ENCODE measurements at regions not wholly inside any gene's neighbourhood (a gene's known extent, or its start where the extent isn't known, plus 50 kb on each side); places are given as distances from the start of the nearest gene placed in this dataset.

DNA sequence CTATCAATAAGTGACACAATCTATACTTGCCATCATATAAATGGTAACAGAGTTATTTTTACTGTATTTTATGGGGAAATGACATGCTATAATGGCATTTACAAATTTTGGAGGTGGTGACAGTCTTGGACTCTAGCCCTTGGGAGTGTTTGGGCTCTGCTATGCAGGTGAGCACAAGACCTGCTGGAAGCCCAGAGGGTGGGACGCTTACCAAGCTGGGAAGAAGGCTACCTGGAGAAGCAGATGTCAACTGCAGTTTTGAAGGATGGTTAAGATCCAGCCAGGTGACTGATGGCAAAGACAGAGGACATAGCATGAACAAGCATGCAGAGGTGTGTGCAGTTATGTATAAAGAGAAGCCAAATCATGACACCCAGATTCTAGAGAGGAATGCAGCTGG is 346.9 kb downstream of the MYCN start:
- no peak overlapping the region for H3K27ac ChIP-seq
- no peak for DNase-seq (ENCODE audit: low read depth, low spot score)

DNA sequence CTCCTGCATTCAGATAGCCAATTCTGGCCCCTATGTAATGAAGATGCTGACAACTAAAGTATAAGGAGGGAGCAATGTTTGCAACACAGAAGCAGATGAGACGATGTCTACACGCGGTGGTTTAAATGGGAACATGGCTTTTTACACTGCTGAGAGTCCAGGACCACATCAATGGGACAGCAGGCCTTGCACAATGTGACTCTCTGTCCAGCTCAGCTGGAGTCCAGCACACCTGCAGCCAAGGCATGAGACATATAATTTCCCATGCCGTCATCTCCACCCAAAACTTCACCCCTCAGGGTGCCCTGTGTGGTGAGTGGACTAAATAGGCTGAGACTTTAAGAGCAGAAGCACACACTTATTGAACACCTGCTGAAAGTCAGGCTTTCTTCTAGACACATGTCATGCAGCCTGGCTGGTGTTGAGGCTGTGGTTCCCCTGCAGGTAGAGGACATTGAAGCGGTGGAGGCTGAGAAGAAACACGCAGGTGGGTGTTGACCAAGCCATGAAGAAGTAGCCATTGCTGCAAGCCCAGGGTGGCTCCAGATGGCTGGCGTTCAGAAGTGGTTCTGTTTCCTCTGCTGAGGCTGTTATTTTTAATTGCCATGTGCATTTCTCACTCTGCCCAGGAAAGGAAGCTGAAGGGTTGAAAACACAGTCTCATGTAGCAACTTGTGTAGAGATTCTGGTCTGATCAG is 345.6 kb downstream of the MYCN start:
- H3K27ac ChIP-seq: no peak overlapping the region
- DNase-seq (ENCODE audit: low read depth, low spot score): no peak

DNA sequence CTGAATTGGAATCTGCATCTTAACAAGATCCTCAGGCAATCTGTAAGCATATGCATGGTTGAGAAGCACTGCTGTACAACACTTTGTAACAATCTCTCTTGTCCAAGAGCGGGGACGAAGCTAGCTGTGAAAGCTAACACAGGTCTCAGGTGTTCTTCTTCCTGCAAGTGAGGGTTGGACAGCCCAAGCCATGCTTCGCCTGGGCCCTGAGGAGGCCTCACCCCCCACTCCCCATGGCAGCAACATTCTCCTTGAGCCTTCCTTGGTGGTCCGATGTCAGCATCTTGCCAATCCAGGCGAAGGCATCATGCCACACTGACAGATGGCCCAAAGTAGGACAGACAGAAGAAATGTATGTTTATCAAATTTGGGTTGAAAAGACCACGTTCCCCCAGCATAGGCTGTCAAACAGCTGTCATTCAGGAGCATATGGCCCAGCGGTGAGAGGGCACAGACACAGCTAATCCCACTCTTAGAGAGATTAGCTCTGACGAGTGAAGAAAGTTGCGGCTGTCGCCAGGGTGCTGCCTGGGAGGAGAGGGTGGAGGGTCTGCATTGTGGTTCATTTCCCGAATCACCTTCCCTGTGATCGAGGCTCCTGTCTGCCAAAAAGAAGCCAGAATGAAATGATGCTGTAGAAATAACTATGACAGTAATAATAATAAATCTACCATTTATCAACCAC is 344.7 kb downstream of the MYCN start:
- DNase-seq (ENCODE audit: low read depth, low spot score): no peak
- no peak overlapping the region for H3K27ac ChIP-seq

DNA sequence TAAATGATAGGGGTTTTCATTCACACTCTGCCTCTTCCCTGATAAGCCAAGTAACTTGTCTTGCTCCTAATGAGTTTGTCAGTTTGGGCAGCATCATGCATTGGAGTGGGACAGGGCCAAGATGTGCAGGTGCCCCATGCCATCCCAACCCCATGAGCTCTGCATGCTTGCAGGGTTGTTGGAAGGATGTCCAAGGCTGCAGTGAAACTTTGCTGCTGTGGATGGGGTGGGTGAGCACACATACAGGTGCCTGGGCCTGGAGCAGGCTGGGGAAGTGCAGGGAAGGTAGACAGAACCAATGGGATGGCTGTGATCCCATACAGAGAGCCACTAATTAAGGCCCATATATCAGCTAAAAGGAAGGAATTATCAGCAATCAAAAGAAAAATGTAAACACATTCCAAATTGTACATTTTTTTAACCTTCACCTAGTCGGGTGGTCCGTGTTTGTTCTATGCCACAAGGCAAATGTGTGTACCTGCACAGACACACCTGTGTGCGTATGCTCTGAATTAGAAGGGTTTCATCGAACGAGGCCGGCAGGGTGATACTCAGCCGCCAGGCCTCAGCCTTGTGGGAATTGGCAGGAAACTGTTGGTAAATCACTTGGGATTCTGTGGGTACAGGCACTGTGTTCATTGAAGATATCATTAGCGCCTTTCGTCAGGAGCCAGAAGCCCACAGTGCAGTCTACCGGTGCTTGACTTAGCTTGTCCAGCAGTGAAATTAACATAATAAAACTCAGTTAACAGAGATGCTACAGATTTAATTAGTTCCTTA is 342.9 kb downstream of the MYCN start:
- no peak overlapping the region for H3K27ac ChIP-seq
- no peak for DNase-seq (ENCODE audit: low read depth, low spot score)

DNA sequence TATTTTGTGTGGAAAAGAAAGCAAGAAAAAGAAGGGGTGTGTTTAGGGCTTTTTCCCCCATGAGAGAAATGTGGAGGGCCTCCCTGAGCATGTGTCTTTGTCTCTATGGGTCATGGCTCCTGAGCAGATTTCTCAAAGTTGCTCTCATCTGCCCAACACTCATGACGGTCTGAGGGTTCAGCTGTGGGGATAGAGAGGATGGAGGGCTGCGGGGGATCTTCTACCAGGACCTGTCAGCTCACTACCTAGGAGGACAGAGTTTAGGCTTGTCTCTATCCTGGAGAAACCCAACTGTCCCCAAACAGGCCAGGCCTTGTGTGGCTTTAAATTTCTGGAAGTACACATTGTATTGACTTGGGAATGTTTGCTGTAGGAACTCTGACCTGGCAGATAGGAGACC is 342.2 kb downstream of the MYCN start:
- no peak for DNase-seq (ENCODE audit: low read depth, low spot score)
- H3K27ac ChIP-seq: no peak overlapping the region

DNA sequence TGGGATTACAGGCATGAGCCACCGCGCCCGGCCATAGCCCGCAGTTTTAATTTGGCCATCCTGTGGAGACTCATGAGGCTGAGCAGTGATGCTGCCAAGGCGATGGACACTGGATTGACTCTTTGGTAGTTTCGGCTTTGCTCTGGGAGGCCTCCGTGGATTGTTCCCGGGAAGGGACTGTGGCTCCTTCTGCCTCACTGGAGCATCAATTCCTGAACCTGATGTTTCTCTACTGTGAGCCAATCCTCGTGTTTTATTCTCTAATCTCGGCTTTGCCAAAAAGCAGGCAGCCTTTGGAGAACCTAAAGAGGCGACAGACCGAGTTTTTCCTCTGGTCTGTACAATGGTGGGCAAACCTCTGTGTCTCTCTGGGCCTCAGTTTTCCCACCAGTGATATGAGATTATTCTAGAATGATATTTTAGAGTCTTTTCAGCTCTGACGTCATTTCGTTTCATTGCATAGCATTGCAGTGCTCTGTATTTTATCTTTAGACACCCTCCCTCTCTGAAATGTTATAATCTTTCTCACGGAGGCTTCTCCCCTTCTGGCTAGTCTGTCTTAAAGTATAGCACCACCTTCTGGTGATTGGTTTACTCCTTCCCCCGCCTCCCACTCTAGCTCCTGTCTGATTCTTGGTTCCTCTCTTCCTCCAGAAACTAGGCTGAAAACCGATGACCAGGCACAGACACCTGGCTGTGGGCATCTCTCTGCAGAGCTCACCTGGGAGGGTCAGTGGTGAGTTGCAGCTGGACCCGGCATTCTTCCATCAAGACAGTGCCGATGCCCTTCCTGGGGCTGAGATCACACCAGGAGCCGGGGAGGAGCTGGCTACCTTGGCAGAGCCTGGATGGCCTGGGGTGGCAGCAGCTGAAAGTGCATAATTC is 341.3 kb downstream of the MYCN start:
- no peak for DNase-seq (ENCODE audit: low read depth, low spot score)
- no peak overlapping the region for H3K27ac ChIP-seq

DNA sequence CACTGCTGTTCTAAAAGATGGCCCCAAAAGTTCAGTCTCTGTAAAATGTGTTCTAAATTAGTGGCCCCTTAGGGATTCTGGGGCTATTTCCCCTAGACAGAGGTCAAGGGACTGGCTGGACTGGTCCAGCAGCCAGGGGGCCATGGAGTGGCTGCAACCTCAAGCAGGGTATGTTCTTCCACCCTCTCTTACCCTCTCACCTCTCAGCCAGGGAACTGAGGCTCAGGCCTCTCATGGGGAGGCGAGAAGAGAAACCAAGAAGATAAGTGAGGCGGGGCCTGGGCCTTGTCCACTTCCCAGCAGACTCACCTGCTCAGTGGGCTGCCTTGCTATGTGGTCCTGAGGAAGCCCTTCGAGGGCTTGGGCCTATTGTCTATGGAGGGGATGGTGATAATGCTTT is 339.7 kb downstream of the MYCN start:
- no peak for DNase-seq (ENCODE audit: low read depth, low spot score)
- H3K27ac ChIP-seq: no peak overlapping the region

DNA sequence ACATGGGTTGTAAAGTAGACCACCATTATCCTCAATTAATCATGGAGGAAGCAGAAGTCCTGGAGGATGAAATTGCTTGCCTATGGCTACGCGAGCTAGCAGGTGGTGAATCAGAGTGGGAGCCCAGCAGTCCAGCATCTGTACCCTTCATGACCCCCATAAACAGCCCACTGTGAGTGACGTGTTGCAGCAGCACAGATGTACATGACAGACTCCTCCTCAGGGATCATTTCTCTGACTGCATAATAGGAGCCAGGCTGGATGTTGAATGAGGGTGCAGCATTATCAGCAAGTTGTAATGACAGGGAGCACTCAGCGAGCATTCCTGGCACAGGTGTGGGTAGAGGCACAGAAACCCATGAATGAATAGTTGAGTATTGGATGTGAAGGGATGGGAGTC is 339.3 kb downstream of the MYCN start:
- no peak overlapping the region for H3K27ac ChIP-seq
- no peak for DNase-seq (ENCODE audit: low read depth, low spot score)

DNA sequence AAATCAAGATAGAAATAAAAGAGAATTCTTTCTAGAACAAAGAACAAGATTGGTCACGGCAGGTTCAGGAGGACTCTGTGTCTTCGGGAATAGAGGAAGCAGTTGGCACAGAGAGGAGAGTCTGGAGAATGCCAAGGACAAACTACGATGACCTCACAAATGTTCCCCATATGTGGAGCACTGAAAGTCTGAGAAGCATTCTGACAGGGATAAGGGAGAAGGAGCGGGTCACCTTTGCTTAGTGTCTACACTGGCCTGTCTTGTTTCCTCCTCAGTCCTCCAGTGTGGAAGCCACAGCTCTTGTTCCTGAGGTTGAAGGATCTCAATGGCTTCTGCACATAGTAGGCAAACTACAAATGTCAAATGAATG is 338.8 kb downstream of the MYCN start:
- no peak overlapping the region for H3K27ac ChIP-seq
- DNase-seq (ENCODE audit: low read depth, low spot score): no peak

DNA sequence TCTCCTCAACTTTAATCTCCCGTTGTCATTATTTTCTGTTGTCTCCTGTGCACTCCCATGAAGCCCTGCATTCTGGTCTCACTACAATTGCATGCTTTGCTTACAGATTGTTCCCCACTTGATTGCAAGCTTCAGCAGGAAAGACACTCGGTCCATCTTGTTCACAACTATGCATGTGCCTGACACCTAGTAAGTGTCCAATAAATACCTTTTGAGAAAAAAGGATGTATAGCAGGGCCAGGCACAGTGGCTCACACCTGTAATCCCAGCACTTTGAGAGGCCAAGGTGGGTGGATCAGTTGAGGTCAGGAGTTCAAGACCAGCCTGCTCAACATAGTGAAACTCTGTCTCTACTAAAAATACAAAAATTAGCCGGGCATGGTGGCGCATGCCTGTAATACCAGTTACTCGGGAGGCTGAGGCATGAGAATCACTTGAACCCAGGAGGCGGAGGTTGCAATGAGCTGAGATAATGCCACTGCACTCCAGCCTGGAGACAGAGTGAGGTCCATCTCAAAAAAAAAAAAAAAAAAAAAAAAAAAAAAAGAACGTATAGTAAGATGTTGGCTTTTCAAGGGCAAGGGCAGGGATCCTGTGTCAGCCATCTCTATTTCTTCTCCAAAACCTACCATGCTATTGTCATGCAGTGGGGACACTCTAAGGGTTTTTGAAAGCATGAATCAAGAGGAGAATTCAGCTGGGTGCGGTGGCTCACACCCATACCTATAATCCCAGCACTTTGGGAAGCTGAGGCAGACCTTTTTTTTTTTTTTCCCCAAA is 338.3 kb downstream of the MYCN start:
- H3K27ac ChIP-seq: no peak overlapping the region
- no peak for DNase-seq (ENCODE audit: low read depth, low spot score)

DNA sequence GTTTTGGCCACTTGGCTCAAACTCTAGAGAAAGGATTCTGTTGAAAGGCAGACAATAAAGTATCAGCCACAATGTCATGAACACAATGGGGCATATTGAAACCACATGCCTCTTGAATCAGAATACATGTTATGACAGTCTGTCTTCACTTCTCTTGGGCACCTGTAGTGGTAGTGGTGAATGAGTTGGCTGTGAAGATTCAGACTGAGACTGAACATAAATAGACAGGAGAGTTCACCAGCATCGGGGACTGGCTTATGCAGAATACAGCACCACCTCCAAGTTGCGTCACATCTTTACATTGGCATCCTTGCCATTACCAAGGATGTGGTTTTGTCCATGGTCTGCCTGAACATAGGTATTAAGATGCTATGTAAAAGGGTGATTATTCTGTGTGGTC is 336.8 kb downstream of the MYCN start:
- no peak overlapping the region for H3K27ac ChIP-seq
- no peak for DNase-seq (ENCODE audit: low read depth, low spot score)

DNA sequence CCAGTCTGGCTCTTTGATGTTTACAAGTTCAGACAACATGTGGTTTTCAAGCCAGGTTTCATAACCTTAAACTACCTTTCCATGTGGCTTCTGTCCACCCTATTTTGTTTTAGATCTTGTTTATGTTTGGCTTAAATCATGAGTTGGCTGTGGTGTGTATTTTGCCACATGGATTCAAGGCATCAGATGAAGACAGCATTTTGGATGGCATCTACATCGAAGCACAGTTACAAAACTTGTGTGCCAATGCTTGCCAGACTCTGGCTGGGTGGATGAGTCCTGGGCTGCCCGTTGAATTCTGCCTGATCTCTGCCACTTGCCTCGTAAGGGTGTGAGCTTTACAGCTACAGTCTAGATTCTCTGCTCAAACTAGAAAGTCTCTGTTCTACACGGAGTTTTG is 335.3 kb downstream of the MYCN start:
- no peak for DNase-seq (ENCODE audit: low read depth, low spot score)
- no peak overlapping the region for H3K27ac ChIP-seq

DNA sequence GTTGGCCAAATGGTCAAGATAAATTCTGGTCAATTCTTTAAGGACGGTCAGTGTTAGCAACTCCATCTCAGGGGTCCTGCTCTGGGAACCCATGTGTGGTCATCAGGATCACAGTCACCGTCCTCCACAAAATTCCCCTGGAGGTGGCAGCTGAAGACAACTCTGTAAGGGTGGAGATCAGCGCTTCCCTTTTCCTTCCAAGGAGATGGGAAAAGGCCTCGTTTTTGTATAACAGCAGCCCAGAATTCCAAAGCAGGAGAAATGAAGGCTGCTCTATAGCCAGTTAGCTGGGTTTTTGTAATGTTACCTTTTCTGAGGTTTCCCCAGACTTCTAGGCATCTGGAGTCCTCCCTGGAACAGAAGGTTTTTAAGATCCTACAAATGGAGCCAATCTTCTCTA is 334.8 kb downstream of the MYCN start:
- no peak overlapping the region for H3K27ac ChIP-seq
- no peak for DNase-seq (ENCODE audit: low read depth, low spot score)

DNA sequence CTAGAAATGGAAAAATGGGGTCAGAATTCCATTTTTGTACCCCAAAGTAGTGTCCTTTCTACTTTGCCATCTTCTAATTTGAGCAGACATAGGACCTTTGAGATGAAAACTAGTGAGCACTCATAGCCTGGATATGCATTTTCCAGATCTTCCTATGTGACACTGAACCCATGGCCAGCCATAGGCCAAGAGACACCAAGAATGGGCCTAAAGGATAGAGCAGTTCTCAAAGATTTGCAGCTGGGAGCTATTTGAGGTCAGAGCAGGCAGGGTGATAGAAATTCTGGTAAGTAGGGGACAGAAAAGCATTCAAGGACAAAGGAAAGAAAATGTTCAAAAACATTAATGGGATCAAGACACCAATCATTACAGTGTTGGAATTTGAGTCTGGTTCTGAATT is 332.8 kb downstream of the MYCN start:
- DNase-seq (ENCODE audit: low read depth, low spot score): no peak
- no peak overlapping the region for H3K27ac ChIP-seq

DNA sequence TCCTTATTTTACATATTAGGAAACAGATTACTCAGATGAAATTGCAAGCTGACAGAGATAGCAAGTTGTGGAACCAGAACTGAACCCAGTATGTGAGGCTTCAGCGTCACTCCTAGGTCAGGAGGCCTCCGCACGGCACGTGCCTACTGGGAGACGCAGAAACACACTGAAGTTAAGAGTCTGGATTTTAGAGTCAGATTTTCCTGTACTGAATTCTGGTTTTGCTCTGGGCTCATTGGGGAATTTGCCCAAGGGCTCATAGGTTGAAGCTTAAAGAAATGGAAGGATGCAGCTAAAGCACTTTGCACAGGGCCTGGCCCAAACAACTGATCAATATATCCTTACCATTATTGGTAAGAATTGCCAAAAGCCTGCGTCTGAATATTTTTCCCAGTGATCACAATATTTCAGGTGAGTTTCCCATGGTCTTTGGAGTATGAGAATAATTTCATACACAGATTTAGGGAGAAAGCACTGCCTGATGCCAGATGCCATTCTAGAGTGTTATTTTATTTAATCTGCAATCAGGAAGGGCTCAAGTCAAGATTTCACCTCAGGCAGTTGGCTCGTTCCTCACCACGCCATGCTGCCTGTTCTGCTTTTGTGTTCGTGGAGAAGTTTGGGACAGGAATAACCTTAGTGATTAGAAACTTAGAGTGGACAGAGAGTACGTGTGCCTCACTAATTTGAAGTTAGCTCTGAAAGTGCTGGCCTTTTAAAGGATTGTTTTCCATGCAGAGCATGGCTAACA is 331.9 kb downstream of the MYCN start:
- no peak for DNase-seq (ENCODE audit: low read depth, low spot score)
- H3K27ac ChIP-seq: no peak overlapping the region

DNA sequence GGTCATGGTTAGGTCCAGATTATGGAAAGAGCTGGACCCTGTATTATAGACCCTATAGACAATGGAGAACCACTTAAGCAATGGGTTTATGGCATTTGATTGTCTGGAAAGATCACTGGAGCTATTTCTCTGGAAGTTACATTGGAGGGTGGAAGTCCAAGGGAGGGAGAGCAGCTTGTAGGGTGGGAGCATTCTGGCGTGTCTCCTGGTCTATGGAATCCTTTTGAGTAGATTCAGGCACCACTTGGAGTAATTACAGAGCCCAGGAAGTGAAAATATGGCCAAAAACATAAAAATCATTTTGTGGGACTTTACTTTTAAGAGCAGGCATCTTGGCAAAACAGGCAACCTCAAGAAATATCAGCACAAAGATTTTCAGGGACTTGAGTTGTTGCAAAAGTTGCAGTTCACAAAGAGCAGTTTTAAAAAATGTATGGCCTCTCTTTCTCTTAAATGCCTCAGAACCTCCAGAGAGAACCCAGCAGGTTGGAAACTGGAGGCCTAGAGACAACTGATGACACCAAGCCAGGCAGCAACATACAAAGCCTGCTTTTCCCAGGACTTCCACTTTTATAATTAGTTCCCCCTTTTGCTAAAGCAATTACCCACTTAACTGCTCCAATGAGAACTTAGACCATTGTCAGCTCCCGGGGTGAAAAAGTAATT is 331.0 kb downstream of the MYCN start:
- no peak for DNase-seq (ENCODE audit: low read depth, low spot score)
- no peak overlapping the region for H3K27ac ChIP-seq

DNA sequence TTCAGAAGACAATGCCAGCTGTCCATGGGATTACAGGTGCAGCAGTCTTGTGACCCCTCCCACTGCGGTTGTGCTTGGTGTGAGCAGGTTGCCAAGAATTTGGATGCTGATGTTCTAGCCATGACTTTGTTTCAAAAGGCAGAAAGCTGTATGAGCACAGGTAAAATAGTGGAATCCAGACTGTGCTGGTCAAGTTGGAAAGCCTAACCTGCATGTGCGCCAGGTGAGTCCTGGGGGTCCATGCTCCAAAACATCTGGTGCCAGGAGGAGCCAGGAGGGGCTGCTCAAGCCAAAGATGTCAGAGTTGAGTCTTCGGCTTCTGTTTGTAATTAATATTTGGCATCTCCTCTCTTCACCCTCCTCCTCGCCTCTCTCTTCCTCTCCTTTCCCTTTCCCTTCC is 330.1 kb downstream of the MYCN start:
- H3K27ac ChIP-seq: no peak overlapping the region
- DNase-seq (ENCODE audit: low read depth, low spot score): no peak

DNA sequence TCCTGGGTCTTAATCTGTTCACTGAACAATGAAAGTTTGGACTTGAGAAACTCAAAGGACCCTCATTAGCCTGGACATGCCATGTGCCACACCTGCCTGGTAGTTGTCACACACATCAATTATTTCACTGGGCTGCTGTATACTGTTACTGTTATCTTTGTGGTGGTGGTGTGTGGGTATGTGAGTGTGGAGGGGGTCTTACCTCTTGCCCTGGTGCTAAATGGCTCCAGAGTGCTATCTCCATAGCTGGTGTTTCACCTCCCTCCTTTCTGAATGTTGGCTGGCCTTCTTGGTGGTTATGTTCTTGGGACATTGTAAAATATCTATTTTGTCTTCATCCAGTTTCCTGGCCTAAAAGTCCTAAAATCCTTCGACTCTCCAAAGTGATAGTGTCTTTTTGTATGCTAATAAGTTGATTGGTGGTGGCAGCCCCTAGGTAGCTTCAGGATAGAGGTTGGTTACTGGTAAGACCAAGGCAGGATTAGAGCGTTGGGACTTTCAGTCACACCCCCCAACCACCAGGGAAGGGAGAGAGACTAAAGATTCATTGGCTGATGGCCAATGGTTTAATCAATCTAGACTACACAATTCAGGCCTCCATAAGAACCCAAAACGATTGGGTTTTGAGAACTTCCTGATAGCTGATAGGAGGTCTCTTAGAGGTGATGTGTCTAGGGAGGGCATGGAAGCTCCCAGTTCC is 328.1 kb downstream of the MYCN start:
- DNase-seq (ENCODE audit: low read depth, low spot score): no peak
- no peak overlapping the region for H3K27ac ChIP-seq
